Stimulated activated CD4-positive, alpha-beta T cell treated with anti-CD3 and anti-CD28 coated beads, Interleukin-2, amount 100 ng/mL, for 24 hours (primary cell): ENCODE measurements at regions not wholly inside any gene's neighbourhood (a gene's known extent, or its start where the extent isn't known, plus 50 kb on each side); places are given as distances from the start of the nearest gene placed in this dataset.

Experiments used
- DNase-seq, 2 donors: peaks; one replicate each; pipeline ENCODE4 v3.0.0-alpha.2; 2020

DNA sequence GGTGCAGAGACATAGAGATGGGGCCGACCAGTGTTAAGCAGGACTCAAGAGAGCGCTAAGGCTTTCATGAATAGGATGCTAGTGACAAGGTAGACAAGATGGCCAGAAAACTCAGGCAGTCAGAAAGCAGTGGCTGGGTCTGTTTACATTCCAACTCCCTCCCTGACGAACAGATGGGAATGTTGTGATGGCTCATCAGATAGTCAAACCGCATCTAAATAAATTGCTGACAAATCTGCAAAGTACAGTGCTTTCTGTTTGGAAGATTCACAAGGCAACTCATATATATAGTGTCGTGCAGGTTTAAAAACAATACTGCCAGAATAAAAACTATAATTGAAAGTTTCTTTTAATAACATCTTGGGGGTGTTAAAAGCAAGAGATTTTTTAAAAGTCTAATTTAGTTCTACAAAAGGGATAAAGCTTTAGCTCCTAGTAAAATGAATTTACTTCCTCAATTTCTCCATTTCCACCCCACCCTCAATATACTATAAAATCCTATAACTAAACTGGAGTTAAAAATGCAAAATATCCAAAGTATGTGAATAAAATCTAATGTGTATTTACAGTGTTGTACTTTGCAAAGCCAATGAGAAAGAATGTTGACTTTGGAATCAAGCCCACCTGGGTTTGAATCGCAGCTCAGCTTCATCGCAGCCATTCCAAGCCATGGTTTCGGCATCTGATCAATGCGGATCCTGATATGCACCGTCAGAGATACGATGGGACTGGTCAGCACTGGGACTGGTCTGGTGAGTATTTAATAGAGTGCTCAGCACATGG, 247.3 kb upstream of the PDE10A start:
- no peak for DNase-seq

GRCh38 chr6:165906736-165907135, 243.7 kb upstream of the PDE10A start:
- no peak for DNase-seq

- DNase-seq = no peak
Observed at GRCh38 chr6:165905744-165906143, 242.7 kb upstream of the PDE10A start.

DNA sequence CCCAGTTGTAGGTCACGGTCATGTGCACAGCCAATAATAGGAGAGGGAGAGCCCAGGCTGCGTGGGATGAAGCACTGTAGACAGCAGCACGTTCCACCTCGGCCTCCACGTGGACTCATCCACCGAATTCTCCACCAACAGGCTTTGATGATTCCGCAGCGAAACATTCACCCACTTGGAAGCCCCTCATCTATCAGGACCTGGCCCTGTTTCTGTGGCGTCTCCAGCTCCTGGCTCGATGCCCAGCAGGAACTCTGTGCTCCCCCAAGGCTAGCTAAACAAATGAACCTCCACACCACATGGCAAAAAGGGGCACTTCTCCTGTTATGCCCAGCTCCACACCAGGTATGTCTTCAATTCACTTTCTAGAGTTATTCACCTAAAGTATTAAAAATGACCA, 237.9 kb upstream of the PDE10A start:
- no peak for DNase-seq

- no peak for DNase-seq
Observed at GRCh38 chr6:165899611-165900010, 236.6 kb upstream of the PDE10A start.

DNA sequence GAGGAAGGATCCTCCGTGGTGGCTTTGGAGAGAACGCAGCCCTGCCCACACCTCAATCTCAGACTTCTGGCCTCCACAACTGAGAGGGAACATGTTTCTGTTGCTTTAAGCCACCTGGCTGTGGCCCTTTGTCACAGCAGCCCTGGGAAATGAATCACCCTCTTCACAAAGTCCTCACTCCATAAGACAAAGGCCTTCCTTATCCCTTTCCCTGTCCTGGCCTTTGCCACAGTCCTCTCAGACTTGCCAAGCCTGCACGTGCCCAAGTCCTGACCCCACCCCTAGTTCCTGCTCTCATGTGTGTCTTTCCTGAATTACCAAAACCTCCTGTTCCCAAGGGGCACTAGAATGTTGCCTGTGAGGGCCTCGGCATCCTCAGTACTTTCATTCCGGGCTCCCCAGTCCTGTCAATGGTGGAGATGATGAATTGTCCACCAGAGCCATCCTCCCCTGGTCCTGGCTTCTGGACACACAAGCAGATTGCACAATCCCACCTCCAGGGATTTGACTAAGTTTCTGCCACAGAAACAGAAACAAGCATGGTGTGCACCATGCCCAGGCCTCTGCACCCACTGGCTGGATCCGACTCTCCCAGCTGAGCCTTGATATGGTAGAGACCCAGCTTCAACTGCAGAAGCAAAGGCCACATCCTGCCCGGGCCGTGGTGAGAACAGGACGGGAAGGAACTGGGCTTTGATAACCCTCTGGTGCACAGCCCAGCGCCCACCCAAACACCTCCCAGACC, 232.6 kb upstream of the PDE10A start:
- no peak for DNase-seq

DNA sequence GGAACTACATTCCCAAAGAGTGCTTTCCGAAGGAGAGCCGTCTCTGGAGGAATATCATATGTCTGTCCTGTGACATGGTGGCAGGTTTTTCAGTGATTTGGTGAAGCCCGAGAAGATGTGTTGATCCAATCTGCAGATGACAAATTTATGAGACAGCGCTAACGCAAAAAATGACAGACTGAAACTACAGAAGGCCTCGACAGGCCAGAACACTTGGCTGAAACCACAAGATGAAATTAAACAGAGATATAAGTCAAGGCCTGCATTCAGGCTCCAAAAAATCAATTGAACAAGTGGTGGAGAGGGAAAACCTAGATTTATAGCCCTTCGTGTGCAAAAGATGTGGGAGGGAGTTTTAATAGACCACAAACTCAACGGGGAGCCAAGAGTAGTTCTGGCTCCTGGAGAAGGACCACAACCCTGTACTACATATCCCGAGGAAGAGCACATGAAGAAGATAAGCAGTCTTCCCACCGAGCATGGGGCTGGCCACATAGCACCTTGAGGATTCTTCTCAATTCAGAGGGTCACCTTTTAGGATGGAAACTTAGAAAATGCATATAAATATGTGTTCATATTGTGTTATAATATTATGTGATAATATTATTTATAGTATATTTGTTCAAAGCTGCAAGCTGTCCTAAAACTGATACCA, 231.3 kb upstream of the PDE10A start:
- DNase-seq = no peak

DNA sequence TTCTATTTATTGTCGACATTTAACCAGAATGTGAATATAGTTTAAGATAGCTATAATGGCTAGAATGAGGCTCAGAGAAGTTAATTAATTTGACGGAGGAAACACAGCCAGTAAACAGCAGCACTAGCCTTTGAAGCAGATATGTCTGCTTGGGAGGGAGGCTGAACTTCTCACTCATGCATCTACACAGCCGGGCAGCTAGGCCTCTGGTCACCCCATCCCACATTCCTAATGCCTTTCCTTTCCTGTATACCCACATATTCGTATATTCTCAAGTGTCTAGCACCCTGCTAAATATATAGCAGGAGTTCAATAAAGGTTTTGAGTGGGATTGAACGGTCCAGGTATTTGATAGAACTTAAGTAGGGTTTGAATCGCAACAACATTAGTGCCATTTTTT, 230.4 kb upstream of the PDE10A start:
- DNase-seq = no peak

GRCh38 chr6:165891320-165891719, 228.3 kb upstream of the PDE10A start:
- DNase-seq = no peak

- DNase-seq = no peak
Observed at GRCh38 chr6:165890404-165890735, 227.3 kb upstream of the PDE10A start.

- DNase-seq = peak in 1 of 2 donors; percentile 8
Observed at GRCh38 chr6:165889636-165890403, 226.8 kb upstream of the PDE10A start.

DNA sequence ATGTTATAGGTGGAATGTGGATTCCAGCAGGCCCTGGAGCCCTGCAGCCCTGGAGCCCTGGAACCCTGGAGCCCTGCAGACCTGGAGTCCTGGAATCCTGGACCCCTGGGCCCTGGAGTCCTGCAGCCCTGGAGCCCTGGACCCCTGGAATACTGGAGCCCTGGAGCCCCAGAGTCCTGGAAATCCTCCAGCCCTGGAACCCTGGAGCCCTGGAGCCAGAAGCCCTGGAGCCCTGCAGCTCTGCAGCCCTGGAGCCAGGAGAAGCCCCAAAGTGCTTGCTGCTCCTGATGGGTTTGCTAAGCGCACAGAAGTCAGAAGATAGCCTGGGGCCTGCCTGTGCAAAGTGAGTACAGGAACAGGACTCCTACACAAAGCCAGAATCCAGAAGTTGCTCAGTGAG, 223.1 kb upstream of the PDE10A start:
- no peak for DNase-seq

DNA sequence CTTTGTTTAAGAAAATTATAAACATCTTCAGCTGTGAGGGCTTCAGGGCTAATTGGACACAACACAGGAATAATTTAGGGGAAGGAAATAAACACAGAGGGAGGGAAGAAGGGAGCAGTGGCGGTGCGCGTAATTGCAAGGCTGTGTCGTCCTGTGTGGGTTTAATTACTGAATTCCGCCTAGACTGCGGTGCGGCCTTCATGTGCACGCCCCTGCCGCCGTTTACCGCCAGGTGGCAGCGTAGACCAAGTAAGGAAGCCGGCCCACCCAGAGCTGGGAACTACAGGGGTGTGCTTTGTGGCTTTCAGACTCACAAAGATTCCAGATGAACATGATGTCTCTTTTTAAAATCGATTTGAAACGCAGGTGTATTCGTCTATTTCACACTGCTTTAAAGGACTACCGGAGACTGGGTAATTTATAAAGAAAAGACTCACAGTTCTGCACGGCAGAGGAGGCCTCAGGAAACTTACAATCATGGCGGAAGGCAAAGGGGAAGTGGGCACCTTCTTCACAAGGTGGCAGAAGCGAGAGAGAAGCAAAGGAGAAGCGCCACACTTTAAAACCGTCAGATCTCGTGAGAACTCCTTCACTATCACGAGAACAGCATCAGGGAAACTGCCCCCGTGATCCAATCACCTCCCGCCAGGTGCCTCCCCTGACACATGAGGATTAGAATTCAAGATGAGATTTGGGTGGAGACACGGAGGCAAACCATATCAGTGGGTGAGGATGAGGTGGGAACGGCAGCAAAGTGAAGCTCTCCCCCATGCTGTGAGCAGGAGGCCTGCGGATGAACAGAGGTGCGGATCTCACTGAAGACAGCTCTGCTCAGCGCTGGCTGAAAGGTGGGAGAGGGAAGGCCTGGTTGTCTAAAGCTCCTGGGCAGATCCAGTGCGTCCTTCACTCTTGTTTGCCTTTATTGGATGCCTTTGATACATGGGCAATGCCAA, 222.0 kb upstream of the PDE10A start:
- DNase-seq = peak; percentile 76 to 84

- DNase-seq = no peak
Observed at GRCh38 chr6:165883851-165884640, 221.0 kb upstream of the PDE10A start.

GRCh38 chr6:165881806-165882205, 218.8 kb upstream of the PDE10A start:
- no peak for DNase-seq

- DNase-seq = no peak
Observed at GRCh38 chr6:165880686-165881085, 217.6 kb upstream of the PDE10A start.

DNA sequence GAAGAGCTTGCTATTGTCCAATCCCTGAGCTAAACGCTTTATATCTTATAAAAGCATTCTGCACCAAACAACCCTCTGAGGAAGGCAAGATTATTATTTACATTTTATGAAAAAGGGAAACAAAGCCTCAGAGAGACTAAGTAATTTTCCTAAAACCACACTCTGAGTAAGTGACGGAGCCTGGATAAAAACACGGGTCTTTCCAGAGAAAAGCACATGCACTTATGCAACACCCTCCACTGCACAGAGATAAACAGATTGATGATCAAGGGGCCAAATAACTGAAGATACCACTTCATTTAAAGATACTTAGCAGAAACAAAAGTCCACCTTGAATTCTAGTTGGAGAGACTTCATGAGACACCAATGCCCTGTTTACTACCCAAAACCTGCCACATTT, 214.7 kb upstream of the PDE10A start:
- no peak for DNase-seq

GRCh38 chr6:165877192-165877591, 214.2 kb upstream of the PDE10A start:
- no peak for DNase-seq

DNA sequence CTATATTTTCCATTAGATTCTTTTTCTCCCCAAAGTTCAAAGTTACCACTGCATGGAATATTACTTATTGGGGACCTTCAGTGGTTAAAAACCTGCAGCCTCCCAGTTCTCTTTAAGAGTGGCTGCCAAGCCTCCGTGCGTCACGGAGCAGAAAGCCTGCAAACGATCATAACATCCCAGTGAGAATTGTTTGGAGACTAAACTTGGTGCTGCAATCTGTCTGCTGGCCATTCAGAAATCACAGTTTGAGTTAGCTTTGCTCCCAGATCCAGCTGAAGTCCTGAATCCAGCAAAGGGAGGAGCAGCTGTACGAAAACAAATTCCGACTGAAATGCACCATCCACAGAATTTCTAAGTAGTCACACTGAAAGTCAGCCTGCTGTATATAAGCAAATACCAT, 213.5 kb upstream of the PDE10A start:
- DNase-seq = no peak

DNA sequence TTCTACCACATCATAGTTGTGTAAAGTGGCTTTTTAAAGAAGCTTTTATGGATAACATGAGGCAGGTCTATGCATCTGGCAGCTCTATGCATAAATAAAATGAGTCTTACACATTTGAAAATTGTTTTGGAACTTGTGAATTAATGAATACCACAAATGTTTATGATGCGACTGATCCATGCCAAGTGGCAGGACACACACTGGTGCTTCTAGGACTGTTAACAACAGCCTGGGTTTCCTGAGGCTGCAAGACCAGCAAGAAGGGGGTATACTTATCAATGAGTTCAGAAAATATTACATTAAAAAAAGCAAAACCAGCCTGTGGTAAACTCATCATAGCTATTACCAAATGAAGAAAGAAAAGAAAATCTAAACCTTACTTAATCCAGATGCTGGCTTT, 212.9 kb upstream of the PDE10A start:
- DNase-seq = no peak

- DNase-seq = no peak
Observed at GRCh38 chr6:165873976-165874375, 210.9 kb upstream of the PDE10A start.
